ENCODE measurements at regions not wholly inside any gene's neighbourhood (a gene's known extent, or its start where the extent isn't known, plus 50 kb on each side); places are given as distances from the start of the nearest gene placed in this dataset.

- Mint-ChIP-seq H3K27ac (ENCODE audit: unreplicated experiment) (peak overlapping the region; percentile 82), H3K27me3 (ENCODE audit: unreplicated experiment) (no peaks in the 10 kb centered on the region), H3K4me3 (ENCODE audit: low read depth, unreplicated experiment) (peak overlapping the region; percentile 20), H3K36me3 (ENCODE audit: insufficient read depth, unreplicated experiment) (peaks cover 14% of the 10 kb centered on the region), H3K9me3 (ENCODE audit: low read depth, unreplicated experiment) (no peaks in the 10 kb centered on the region), H3K4me1 (ENCODE audit: low read depth, unreplicated experiment) (peaks cover 84% of the 10 kb centered on the region)
- TF ChIP-seq CTCF (IDR thresholded peaks at IDR 0.05; ENCODE audit: unreplicated experiment): no peak
- DNase-seq: no peak
- CTCF ChIA-PET: no interaction called here
- intact Hi-C loops (cut with micrococcal nuclease; ENCODE audit: unreplicated experiment): loop anchor here (5.0 to 10.0 kb wide), 5 partner anchors 68 to 411 kb away; partner anchors contain the start of gene EFNA5
- BruUV-seq (replicated peaks): no TSS peak
Measured at GRCh38 chr5:107285772-107286171, 385.0 kb downstream of the EFNA5 start.

GRCh38 chr5:107284822-107285525 is 385.8 kb downstream of the EFNA5 start:
- peak overlapping the region; percentile 20 for H3K4me3 Mint-ChIP-seq (ENCODE audit: low read depth, unreplicated experiment)
- TF ChIP-seq CTCF (IDR thresholded peaks at IDR 0.05; ENCODE audit: unreplicated experiment): no peak
- DNase-seq: peak; percentile 37
- CTCF ChIA-PET: interaction anchor here (0.6 to 0.9 kb wide), 2 partner anchors 8 to 66 kb away, joined by 3 read pairs; no protein-coding TSS in a partner anchor
- intact Hi-C loops (cut with micrococcal nuclease; ENCODE audit: unreplicated experiment): loop anchor here (5.0 to 10.0 kb wide), 5 partner anchors 68 to 410 kb away; partner anchors contain the start of gene EFNA5
- H3K4me1 Mint-ChIP-seq (ENCODE audit: low read depth, unreplicated experiment): peaks cover 76% of the 10 kb centered on the region
- BruUV-seq (replicated peaks): no TSS peak
- no peaks in the 10 kb centered on the region for H3K9me3 Mint-ChIP-seq (ENCODE audit: low read depth, unreplicated experiment)
- H3K36me3 Mint-ChIP-seq (ENCODE audit: insufficient read depth, unreplicated experiment): peaks cover 14% of the 10 kb centered on the region
- H3K27me3 Mint-ChIP-seq (ENCODE audit: unreplicated experiment): no peaks in the 10 kb centered on the region
- H3K27ac Mint-ChIP-seq (ENCODE audit: unreplicated experiment): peak overlapping the region; percentile 82

GRCh38 chr5:107282061-107282460 is 388.7 kb downstream of the EFNA5 start:
- peak overlapping the region; percentile 25 for H3K27ac Mint-ChIP-seq (ENCODE audit: unreplicated experiment)
- no peaks in the 10 kb centered on the region for H3K27me3 Mint-ChIP-seq (ENCODE audit: unreplicated experiment)
- H3K9me3 Mint-ChIP-seq (ENCODE audit: low read depth, unreplicated experiment): no peaks in the 10 kb centered on the region
- CTCF ChIA-PET: interaction anchor here (0.7 kb wide), 1 partner anchor 17 kb away, joined by 3 read pairs; no protein-coding TSS in a partner anchor
- DNase-seq: no peak
- no peak for TF ChIP-seq CTCF (IDR thresholded peaks at IDR 0.05; ENCODE audit: unreplicated experiment)
- intact Hi-C loops (cut with micrococcal nuclease; ENCODE audit: unreplicated experiment): loop anchor here (10.0 kb wide), 2 partner anchors 293 to 407 kb away; no protein-coding TSS in a partner anchor
- no peak overlapping the region for H3K4me3 Mint-ChIP-seq (ENCODE audit: low read depth, unreplicated experiment)
- peaks cover 47% of the 10 kb centered on the region for H3K4me1 Mint-ChIP-seq (ENCODE audit: low read depth, unreplicated experiment)
- BruUV-seq (replicated peaks): no TSS peak
- H3K36me3 Mint-ChIP-seq (ENCODE audit: insufficient read depth, unreplicated experiment): peaks cover 7% of the 10 kb centered on the region

DNA sequence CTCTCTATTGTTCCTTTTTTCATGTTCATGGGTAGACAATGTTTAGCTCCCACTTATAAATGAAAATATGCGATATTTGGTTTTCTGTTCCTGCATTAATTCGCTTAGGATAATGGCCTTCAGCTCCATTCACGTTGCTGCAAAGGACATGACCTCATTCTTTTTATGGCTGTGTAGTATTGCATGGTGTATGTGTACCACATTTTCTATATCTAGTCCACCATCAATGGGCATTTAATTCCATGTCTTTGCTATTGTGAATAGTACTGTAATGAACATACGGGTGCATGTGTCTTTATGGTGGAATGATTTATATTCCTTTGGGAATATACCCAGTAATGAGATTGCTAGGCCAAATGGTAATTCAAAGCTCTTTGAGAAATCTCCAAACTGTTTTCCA is 392.0 kb downstream of the EFNA5 start:
- no TSS peak for BruUV-seq (replicated peaks)
- peaks cover 44% of the 10 kb centered on the region for H3K4me1 Mint-ChIP-seq (ENCODE audit: low read depth, unreplicated experiment)
- intact Hi-C loops (cut with micrococcal nuclease; ENCODE audit: unreplicated experiment): no loop called here
- H3K36me3 Mint-ChIP-seq (ENCODE audit: insufficient read depth, unreplicated experiment): no peaks in the 10 kb centered on the region
- no peaks in the 10 kb centered on the region for H3K9me3 Mint-ChIP-seq (ENCODE audit: low read depth, unreplicated experiment)
- no peaks in the 10 kb centered on the region for H3K27me3 Mint-ChIP-seq (ENCODE audit: unreplicated experiment)
- TF ChIP-seq CTCF (IDR thresholded peaks at IDR 0.05; ENCODE audit: unreplicated experiment): no peak
- CTCF ChIA-PET: no interaction called here
- DNase-seq: no peak
- no peak overlapping the region for H3K27ac Mint-ChIP-seq (ENCODE audit: unreplicated experiment)
- no peak overlapping the region for H3K4me3 Mint-ChIP-seq (ENCODE audit: low read depth, unreplicated experiment)

All from Calu3 (cell line).